IPS DF 6.9 (cell line): ENCODE measurements at regions not wholly inside any gene's neighbourhood (a gene's known extent, or its start where the extent isn't known, plus 50 kb on each side); places are given as distances from the start of the nearest gene placed in this dataset.

ENCODE experiments used
- DNase-seq: peaks from one replicate; pipeline ENCODE4 v3.0.0-alpha.2; 2013; ENCODE audit warnings: low read depth, low spot score
- H3K27ac ChIP-seq: one replicate; pipeline ENCODE4 v1.5.1; 2013; ENCODE audit warnings: low read length, control low read depth
- H3K27me3 ChIP-seq: 2 replicates; pipeline ENCODE4 v1.6.1; 2013; ENCODE audit warnings: mild to moderate bottlenecking, low read length; ENCODE audit not compliant: control insufficient read depth, insufficient read depth
- H3K36me3 ChIP-seq: 2 replicates; pipeline ENCODE4 v1.6.1; 2013; ENCODE audit warnings: low read length; ENCODE audit not compliant: control insufficient read depth, insufficient read depth
- H3K4me1 ChIP-seq: 2 replicates; pipeline ENCODE4 v1.6.1; 2013; ENCODE audit warnings: low read length; ENCODE audit not compliant: control insufficient read depth, insufficient read depth
- H3K4me3 ChIP-seq: 2 replicates; pipeline ENCODE4 v1.5.1; 2013; ENCODE audit warnings: mild to moderate bottlenecking, low read length
- H3K9me3 ChIP-seq: 2 replicates; pipeline ENCODE4 v1.6.1; 2013; ENCODE audit warnings: low read length, inconsistent platforms; ENCODE audit not compliant: control insufficient read depth, insufficient read depth
- WGBS: extraction: QIAGEN DNeasy Blood & Tissue Kit; methylation state at CpG from one replicate; pipeline ENCODE4 v1.1.7; 2013; ENCODE audit warnings: mixed read lengths, missing lambda C conversion rate; ENCODE audit not compliant: insufficient read length, insufficient coverage; 5-methylcytosine and 5-hydroxymethylcytosine counted together

DNA sequence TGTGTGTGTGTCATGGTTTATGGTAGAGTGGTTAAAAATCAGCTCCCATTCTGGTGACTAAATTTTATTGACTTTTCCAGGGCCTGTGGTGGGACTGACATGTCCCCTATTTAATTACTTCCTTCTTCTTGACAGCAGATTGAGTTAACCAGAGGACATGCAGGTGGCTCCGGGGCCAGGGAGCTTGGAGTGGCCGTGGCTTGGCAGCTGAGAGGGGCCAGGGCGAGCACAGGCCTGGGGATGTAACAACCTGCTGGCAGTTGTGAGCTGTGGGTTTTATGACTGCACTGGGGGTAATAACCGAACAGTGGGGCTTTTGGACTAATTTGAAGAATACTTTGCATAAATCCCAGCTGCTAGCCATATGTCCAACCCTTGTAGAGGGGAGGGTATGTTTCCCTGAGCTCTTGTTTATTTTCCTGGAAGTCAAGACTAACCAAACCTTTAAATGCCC lies 186.0 kb downstream of the MID1IP1 start:
- no CpG with 5 or more reads among the region's 4 CpGs for WGBS
- Histone ChIP-seq H3K4me1 (no peaks in the 10 kb centered on the region), H3K27me3 (no peaks in the 10 kb centered on the region), H3K27ac (no peak overlapping the region), H3K36me3 (no peaks in the 10 kb centered on the region), H3K9me3 (no peaks in the 10 kb centered on the region), H3K4me3 (no peak overlapping the region)
- DNase-seq = no peak

DNA sequence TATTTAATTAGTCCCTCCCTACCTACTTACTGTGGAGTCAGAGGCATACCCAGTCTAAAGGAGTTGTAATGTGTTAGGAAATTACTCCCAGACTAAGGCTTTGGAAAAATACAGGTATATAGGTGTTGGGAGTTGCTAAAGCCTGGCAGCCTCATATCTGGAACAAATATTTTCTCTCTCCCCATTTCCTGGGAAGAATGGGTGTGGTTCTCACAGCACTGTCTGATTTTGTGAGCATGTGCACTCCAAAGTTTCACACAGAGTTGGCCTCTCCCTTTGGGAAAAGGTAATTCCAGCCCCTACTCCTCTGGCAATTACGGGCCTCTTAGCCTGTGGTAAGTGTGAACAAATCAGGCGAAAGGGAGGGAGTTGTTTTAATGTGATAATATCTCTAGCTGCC lies 187.0 kb downstream of the MID1IP1 start:
- no CpG with 5 or more reads among the region's 2 CpGs for WGBS
- Histone ChIP-seq H3K4me1 (no peaks in the 10 kb centered on the region), H3K9me3 (no peaks in the 10 kb centered on the region), H3K27ac (no peak overlapping the region), H3K36me3 (no peaks in the 10 kb centered on the region), H3K27me3 (no peaks in the 10 kb centered on the region), H3K4me3 (no peak overlapping the region)
- DNase-seq = no peak

DNA sequence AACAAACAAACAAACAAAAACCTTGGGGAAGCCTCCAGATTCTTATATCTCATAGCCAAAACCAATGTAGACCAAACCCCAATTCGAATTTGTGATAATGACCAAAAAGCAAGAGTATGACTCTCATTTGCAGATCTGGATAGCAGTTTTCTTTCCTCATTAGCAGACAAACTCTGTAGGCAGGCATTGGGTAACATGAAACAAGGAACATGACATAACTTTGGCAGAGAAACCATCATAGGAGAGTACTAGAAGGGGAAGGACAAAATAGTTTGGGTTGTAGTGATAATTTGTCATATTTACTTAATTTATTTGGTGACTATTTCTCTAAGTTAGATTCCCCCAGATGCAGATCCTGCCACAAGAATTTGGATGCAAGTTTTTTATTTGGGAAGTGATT lies 187.8 kb downstream of the MID1IP1 start:
- H3K27ac ChIP-seq = no peak overlapping the region
- no peaks in the 10 kb centered on the region for H3K36me3 ChIP-seq
- H3K27me3 ChIP-seq = no peaks in the 10 kb centered on the region
- WGBS = no CpG with 5 or more reads among the region's 1 CpG
- no peak overlapping the region for H3K4me3 ChIP-seq
- no peaks in the 10 kb centered on the region for H3K9me3 ChIP-seq
- H3K4me1 ChIP-seq = no peaks in the 10 kb centered on the region
- no peak for DNase-seq

DNA sequence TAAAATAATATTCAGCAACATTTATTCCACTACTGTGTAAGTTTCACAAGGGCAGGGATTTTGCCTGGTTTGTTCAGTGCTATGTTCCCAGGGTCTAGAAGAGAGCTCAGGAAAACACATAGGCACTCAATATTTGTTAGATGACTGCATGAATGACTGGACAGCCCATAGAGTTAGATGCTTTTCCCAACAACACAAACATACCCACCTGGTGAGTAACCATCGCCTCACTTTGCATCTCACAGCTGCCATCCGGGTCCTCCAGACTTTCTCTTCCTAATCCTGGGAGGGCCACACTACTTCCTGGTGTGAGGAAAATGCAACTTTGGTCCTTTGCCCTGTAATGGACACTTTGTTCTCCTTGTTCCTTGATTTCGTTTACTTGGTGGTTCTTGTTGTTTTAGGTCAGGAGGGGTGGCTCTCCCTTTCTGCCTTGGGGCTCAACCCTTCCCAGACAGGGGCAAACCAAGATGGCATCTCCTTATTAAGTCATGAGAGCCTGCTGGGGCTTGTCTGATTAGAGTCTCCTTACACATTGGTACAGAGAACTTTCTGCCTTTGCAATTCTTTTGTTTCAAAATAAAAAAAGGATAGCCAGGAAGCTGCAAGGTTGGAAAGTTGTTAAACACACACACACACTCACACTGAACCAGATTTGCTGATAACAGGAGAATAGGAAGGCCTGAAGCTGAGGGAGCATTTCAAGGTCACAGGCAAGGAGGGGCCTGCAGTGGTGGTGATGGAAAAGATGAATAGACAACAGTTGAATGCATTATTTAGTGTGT lies 190.6 kb downstream of the MID1IP1 start:
- WGBS = no CpG with 5 or more reads among the region's 3 CpGs

DNA sequence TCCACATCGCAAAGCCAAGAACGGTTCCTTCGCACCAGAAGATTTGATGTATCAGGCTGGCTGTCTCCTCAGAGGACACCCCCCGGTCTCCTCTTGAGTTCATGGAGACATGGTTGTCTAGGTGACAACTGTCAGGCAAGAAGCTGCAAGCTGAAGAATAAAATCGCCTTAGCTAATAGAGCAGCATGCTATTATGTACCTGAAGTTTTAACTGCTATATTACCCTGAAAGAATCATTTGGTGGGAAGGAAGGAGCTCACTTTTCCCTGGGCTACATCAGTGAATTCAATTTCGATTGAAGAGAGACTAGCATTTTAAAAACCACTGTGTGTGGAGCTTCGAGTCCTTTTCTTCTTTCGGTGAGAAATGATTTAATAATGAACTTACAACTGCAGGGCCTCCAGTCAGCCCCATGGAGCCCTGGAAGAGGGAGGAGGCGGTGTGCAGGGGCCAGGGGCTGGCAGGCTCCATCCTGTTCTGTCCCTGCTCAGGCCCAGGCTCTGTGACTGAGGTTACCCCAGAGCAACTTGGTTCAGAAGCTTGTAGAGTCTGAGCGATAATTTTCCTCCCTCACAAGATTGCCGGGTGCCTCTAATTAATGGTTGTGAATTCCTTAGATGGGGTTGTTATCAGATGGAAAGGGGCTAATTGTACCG lies 191.3 kb downstream of the MID1IP1 start:
- no peak overlapping the region for H3K4me3 ChIP-seq
- H3K27me3 ChIP-seq = no peaks in the 10 kb centered on the region
- no peaks in the 10 kb centered on the region for H3K9me3 ChIP-seq
- no CpG with 5 or more reads among the region's 12 CpGs for WGBS
- no peaks in the 10 kb centered on the region for H3K4me1 ChIP-seq
- DNase-seq = no peak
- no peaks in the 10 kb centered on the region for H3K36me3 ChIP-seq
- no peak overlapping the region for H3K27ac ChIP-seq

More for the DNA sequence above, 190.6 kb downstream of the MID1IP1 start:
- H3K4me3 ChIP-seq = no peak overlapping the region
- H3K4me1 ChIP-seq = no peaks in the 10 kb centered on the region
- no peak overlapping the region for H3K27ac ChIP-seq
- no peaks in the 10 kb centered on the region for H3K27me3 ChIP-seq
- no peaks in the 10 kb centered on the region for H3K36me3 ChIP-seq
- no peaks in the 10 kb centered on the region for H3K9me3 ChIP-seq
- no peak for DNase-seq

DNA sequence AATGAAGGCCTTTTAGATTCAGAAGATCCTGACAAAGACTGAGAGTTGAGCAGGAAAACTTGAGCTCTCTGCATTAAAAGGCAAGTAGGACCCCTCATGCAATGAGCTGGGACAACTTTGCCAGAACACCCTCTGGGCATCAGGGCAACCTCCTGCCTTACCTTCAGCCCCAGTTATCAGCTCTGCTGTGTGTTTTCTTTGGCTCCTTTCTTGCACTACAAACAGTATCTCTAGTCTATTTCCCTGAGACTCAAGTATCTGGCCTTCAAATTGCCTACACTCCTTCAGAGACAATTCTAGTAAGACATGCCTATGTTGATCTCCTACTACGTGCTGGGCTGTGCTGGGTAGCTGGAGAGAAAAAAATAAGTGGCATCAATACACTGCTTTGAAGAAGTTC lies 192.2 kb downstream of the MID1IP1 start:
- no peaks in the 10 kb centered on the region for H3K9me3 ChIP-seq
- WGBS = no CpG with 5 or more reads among the region's 1 CpG
- no peak overlapping the region for H3K4me3 ChIP-seq
- H3K4me1 ChIP-seq = no peaks in the 10 kb centered on the region
- no peaks in the 10 kb centered on the region for H3K27me3 ChIP-seq
- DNase-seq = no peak
- H3K36me3 ChIP-seq = no peaks in the 10 kb centered on the region
- H3K27ac ChIP-seq = no peak overlapping the region

DNA sequence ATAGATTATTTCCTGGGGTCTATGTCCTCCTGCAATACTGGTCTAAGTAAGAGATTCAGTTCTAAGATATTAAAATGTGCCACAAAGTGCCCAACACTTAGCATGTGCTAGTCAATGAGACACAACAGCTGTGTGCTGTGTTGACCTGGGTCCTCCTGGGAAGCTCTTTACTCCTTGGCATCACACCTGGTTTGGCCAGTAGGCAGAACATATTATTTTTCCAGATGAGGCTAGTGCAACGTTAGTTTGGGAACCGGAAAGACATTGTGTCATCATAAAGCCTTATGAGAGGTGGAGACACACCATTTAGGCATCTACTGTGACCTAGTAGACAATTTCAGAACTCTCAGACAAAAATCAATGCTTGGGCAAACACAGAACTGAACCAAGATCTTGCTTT lies 197.8 kb downstream of the MID1IP1 start:
- Histone ChIP-seq H3K4me1 (no peaks in the 10 kb centered on the region), H3K36me3 (no peaks in the 10 kb centered on the region), H3K27ac (no peak overlapping the region), H3K27me3 (no peaks in the 10 kb centered on the region), H3K4me3 (no peak overlapping the region), H3K9me3 (no peaks in the 10 kb centered on the region)
- no peak for DNase-seq
- WGBS = no CpG with 5 or more reads among the region's 2 CpGs

DNA sequence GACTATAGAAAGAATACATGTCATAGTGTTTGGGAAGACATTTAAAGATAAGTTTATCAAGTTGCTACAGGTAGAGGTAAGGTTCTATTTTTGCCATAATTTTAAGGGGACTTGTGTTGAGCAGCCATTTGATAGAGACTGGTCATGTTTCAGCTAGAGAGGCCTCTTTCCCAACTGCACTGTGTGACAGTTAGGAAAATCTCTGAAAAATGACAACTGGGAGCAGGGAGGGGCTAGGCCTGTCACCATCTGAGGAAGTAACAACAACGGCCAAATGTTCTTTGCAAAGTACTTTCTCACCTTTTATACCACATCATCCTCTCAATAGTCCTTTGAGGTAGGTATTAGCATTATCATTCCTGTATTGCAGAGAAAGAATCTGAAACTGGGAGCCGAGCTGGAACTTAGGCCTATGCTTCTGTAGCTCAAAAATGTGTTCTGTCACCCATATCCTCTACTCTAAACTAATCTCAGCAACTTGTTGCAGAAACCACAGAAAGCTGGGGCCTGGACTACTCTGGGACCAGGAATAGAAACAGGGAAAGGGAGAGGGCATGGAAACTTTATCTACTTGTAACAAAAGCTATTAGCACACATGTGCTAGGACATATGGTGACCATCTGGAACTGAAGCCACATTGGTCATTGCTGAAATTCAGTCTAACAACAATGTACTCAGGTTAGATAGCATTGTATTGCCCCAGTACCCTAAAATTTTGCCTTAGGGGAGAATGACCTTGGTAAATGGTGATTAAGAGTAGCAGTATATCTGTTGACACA lies 198.9 kb downstream of the MID1IP1 start:
- Histone ChIP-seq H3K4me1 (no peaks in the 10 kb centered on the region), H3K36me3 (no peaks in the 10 kb centered on the region), H3K9me3 (no peaks in the 10 kb centered on the region), H3K27ac (no peak overlapping the region), H3K4me3 (no peak overlapping the region), H3K27me3 (no peaks in the 10 kb centered on the region)
- WGBS = no CpG with 5 or more reads among the region's 2 CpGs
- no peak for DNase-seq

DNA sequence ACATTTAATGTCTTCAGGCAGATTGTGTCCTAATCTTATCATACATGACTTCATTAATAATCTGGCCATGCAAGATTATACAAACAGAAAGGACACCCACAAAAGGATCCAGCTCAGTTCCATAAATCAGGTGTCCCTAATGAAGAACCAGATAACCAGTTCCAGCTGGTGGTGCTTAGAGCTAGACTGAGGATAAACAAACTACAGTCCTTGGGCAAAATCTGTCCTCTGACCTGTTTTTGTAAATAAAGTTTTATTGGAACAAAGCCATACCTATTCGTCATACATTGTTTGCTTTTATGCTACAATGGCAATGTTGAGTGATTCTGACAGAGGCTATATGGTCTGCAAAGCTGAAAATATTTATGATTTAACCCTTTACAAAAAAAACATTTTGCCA lies 199.5 kb downstream of the MID1IP1 start:
- Histone ChIP-seq H3K36me3 (no peaks in the 10 kb centered on the region), H3K4me1 (no peaks in the 10 kb centered on the region), H3K9me3 (no peaks in the 10 kb centered on the region), H3K4me3 (no peak overlapping the region), H3K27me3 (no peaks in the 10 kb centered on the region), H3K27ac (no peak overlapping the region)
- WGBS = no CpG with 5 or more reads among the region's 1 CpG
- no peak for DNase-seq

DNA sequence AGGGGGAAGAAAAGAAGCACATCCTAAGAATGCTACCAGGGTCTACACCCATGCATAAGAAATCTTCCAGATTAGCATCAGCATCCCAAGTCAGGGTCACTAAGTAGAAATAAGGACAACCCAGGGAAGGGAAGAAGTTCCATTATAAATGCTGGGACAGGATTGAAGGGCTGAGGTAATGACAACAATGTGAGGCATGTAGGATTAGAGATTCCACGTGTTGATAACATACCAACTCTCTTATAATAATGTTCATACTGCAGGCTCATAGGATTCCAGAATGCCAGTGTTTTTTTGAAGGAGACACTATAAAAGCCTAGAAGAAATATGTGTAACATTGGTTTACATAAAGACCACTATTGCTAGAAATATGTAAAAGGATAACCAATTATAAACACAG lies 201.2 kb downstream of the MID1IP1 start:
- H3K4me3 ChIP-seq = no peak overlapping the region
- H3K27ac ChIP-seq = no peak overlapping the region
- H3K36me3 ChIP-seq = no peaks in the 10 kb centered on the region
- no peaks in the 10 kb centered on the region for H3K9me3 ChIP-seq
- no peaks in the 10 kb centered on the region for H3K4me1 ChIP-seq
- WGBS = no CpG with 5 or more reads among the region's 1 CpG
- H3K27me3 ChIP-seq = no peaks in the 10 kb centered on the region
- no peak for DNase-seq
